ENCODE measurements at regions not wholly inside any gene's neighbourhood (a gene's known extent, or its start where the extent isn't known, plus 50 kb on each side); places are given as distances from the start of the nearest gene placed in this dataset.

DNA sequence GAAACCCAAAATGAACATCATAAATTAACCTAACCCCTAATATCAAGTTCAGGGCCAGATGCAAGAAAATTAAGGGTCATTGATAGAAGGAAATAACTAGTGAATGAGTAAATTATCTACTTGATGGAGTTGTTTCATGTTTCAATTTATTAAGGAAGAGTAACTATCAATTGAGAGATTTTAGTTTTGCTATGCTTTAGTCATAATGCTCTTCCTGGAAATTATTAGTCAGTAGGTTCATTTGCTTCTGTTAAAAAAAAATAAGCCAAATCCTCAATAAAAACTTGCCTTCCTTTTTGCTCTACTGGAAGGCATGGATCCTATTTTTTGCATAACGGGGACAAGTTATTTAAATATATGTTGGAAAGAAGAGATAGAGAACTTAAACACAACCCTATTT lies 59.0 kb upstream of the HIF1A start:
- ChIA-PET CTCF (no interaction called here), POLR2A (no interaction called here)

DNA sequence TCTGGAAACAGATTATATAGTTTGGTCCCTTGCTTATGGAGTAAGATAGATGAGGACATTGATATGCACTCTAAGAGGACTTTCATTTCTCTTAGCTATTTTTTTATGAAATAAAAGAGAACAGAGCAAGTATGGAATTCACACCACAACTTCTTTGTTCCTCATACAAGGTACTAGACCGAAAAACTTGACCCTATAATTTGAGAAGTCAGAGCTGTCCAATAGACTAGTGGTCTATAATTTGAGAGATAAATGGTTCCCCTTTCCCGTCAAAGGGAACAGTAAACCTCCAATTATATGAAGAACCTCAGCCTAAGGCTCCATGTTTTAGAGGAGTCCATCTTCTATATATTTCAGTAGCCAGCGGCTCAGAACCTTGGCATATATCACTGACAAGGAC lies 58.5 kb upstream of the HIF1A start:
- H3K27ac ChIP-seq (ENCODE audit: extremely low read depth, low read depth, low read length) = no peak overlapping the region
- POLR2A ChIA-PET = no interaction called here
- TF ChIP-seq HOXC10 (CRISPR knock-in tag; IDR thresholded peaks at IDR 0.05) = no peak
- TF ChIP-seq, protein P1, sequence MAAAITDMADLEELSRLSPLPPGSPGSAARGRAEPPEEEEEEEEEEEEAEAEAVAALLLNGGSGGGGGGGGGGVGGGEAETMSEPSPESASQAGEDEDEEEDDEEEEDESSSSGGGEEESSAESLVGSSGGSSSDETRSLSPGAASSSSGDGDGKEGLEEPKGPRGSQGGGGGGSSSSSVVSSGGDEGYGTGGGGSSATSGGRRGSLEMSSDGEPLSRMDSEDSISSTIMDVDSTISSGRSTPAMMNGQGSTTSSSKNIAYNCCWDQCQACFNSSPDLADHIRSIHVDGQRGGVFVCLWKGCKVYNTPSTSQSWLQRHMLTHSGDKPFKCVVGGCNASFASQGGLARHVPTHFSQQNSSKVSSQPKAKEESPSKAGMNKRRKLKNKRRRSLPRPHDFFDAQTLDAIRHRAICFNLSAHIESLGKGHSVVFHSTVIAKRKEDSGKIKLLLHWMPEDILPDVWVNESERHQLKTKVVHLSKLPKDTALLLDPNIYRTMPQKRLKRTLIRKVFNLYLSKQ (tag by site-specific recombination; IDR thresholded peaks at IDR 0.05; ENCODE audit: borderline replicate concordance) = no peak
- peak; percentile 59 for TF ChIP-seq SP7 (tag by site-specific recombination; IDR thresholded peaks at IDR 0.05)
- no peak for TF ChIP-seq ZNF155 (tag by site-specific recombination; IDR thresholded peaks at IDR 0.05)
- TF ChIP-seq, protein P2, sequence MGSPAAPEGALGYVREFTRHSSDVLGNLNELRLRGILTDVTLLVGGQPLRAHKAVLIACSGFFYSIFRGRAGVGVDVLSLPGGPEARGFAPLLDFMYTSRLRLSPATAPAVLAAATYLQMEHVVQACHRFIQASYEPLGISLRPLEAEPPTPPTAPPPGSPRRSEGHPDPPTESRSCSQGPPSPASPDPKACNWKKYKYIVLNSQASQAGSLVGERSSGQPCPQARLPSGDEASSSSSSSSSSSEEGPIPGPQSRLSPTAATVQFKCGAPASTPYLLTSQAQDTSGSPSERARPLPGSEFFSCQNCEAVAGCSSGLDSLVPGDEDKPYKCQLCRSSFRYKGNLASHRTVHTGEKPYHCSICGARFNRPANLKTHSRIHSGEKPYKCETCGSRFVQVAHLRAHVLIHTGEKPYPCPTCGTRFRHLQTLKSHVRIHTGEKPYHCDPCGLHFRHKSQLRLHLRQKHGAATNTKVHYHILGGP (tag by site-specific recombination; IDR thresholded peaks at IDR 0.05) = no peak
- CTCF ChIA-PET = no interaction called here
- no peaks in the 10 kb centered on the region for H3K36me3 ChIP-seq (ENCODE audit: control insufficient read depth in 2 of 2, insufficient read depth in 1 of 2, low read length in 2 of 2)
- H3K4me3 ChIP-seq (ENCODE audit: low read depth, low read length) = no peak overlapping the region
- H3K4me1 ChIP-seq (ENCODE audit: control insufficient read depth, insufficient read depth, low read length) = no peaks in the 10 kb centered on the region; the same call in 1 of the 2 replicates
- no peaks in the 10 kb centered on the region for H3K9me3 ChIP-seq (ENCODE audit: control insufficient read depth, insufficient read depth, low read depth, low read length)

More for the DNA sequence above, 59.0 kb upstream of the HIF1A start:
- Histone ChIP-seq H3K27ac (ENCODE audit: extremely low read depth, low read depth, low read length) (no peak overlapping the region), H3K4me3 (ENCODE audit: low read depth, low read length) (no peak overlapping the region), H3K36me3 (ENCODE audit: control insufficient read depth in 2 of 2, insufficient read depth in 1 of 2, low read length in 2 of 2) (no peaks in the 10 kb centered on the region), H3K9me3 (ENCODE audit: control insufficient read depth, insufficient read depth, low read depth, low read length) (no peaks in the 10 kb centered on the region), H3K4me1 (ENCODE audit: control insufficient read depth, insufficient read depth, low read length) (peaks cover 1% of the 10 kb centered on the region)
- TF ChIP-seq SCRT1 (tag by site-specific recombination; IDR thresholded peaks at IDR 0.05; ENCODE audit: borderline replicate concordance) (no peak), ZNF311 (tag by site-specific recombination; IDR thresholded peaks at IDR 0.05; ENCODE audit: borderline replicate concordance) (no peak), ZNF155 (tag by site-specific recombination; IDR thresholded peaks at IDR 0.05) (no peak), ZNF776 (tag by site-specific recombination; IDR thresholded peaks at IDR 0.05; ENCODE audit: borderline replicate concordance) (no peak), ZNF76 (tag by site-specific recombination; IDR thresholded peaks at IDR 0.05; ENCODE audit: borderline replicate concordance, low read depth) (no peak), ZNF510 (tag by site-specific recombination; IDR thresholded peaks at IDR 0.05; ENCODE audit: insufficient replicate concordance) (no peak), KLF1 (tag by site-specific recombination; IDR thresholded peaks at IDR 0.05) (no peak), ZNF747 (tag by site-specific recombination; IDR thresholded peaks at IDR 0.05) (no peak), ZNF530 (tag by site-specific recombination; IDR thresholded peaks at IDR 0.05; ENCODE audit: low read depth) (no peak), GFI1B (tag by site-specific recombination; IDR thresholded peaks at IDR 0.05) (no peak)
- TF ChIP-seq, protein P3, sequence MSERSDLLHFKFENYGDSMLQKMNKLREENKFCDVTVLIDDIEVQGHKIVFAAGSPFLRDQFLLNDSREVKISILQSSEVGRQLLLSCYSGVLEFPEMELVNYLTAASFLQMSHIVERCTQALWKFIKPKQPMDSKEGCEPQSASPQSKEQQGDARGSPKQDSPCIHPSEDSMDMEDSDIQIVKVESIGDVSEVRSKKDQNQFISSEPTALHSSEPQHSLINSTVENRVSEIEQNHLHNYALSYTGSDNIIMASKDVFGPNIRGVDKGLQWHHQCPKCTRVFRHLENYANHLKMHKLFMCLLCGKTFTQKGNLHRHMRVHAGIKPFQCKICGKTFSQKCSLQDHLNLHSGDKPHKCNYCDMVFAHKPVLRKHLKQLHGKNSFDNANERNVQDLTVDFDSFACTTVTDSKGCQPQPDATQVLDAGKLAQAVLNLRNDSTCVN (tag by site-specific recombination; optimal IDR thresholded peaks at IDR 0.05) = no peak
- TF ChIP-seq, protein P4, sequence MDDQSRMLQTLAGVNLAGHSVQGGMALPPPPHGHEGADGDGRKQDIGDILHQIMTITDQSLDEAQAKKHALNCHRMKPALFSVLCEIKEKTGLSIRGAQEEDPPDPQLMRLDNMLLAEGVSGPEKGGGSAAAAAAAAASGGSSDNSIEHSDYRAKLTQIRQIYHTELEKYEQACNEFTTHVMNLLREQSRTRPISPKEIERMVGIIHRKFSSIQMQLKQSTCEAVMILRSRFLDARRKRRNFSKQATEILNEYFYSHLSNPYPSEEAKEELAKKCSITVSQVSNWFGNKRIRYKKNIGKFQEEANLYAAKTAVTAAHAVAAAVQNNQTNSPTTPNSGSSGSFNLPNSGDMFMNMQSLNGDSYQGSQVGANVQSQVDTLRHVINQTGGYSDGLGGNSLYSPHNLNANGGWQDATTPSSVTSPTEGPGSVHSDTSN (CRISPR knock-in tag; IDR thresholded peaks at IDR 0.05) = no peak
- TF ChIP-seq, protein P5, sequence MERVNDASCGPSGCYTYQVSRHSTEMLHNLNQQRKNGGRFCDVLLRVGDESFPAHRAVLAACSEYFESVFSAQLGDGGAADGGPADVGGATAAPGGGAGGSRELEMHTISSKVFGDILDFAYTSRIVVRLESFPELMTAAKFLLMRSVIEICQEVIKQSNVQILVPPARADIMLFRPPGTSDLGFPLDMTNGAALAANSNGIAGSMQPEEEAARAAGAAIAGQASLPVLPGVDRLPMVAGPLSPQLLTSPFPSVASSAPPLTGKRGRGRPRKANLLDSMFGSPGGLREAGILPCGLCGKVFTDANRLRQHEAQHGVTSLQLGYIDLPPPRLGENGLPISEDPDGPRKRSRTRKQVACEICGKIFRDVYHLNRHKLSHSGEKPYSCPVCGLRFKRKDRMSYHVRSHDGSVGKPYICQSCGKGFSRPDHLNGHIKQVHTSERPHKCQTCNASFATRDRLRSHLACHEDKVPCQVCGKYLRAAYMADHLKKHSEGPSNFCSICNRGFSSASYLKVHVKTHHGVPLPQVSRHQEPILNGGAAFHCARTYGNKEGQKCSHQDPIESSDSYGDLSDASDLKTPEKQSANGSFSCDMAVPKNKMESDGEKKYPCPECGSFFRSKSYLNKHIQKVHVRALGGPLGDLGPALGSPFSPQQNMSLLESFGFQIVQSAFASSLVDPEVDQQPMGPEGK (tag by site-specific recombination; IDR thresholded peaks at IDR 0.05) = no peak

Data from HEK293 (cell line).